Hematopoietic multipotent progenitor cell (in vitro differentiated cells): ENCODE measurements at regions not wholly inside any gene's neighbourhood (a gene's known extent, or its start where the extent isn't known, plus 50 kb on each side); places are given as distances from the start of the nearest gene placed in this dataset.
"Not testable (repeated sequence)": the region's sequence is repeated elsewhere in the genome, so short reads cannot be mapped to it uniquely, and the experiment has no call there.

Source experiments
- DNase-seq, 3 donors: peaks; one replicate each; pipeline ENCODE4 v3.0.0-alpha.2; 2011 to 2015; ENCODE audit warnings: low read depth in 2 of 3, low spot score in 2 of 3

DNA sequence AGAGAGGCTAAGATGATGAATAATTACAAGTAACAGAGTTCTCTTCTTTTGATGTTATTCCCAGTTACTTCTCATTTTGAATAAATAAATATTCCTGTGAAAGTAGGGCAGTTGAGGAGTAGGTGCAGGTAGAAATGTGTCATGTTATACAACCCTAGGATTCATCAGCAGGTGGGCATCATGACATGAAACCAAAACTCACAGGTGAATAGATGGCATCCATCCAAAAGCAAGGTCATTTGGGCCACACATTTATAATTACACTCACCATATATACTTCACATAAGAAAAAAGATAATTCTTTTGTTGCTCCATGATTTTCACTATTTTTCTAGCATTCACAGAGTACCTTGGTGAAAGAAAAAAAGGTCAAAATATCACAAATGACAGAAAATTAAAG is 273.6 kb downstream of the ZBBX start:
- DNase-seq, result no peak

DNA sequence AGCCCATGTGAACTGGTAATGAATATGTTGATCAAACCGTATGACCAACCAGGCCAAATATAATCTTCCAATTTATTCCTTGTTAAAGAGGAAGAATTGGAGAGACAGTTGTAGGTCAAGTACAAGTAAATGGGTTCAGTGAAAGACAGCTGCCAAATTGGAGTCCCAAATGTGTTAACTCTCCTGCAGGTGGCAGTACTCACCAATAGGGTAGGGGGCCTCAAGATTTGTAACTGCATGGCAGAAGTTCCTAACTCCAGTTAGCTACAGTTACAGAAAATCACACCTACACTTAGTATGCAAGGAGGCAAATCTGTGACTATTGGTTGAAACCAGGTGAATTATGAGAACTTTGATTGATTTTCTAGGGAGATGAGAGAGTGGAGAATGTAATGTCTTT is 278.0 kb downstream of the ZBBX start:
- DNase-seq, result no peak

DNA sequence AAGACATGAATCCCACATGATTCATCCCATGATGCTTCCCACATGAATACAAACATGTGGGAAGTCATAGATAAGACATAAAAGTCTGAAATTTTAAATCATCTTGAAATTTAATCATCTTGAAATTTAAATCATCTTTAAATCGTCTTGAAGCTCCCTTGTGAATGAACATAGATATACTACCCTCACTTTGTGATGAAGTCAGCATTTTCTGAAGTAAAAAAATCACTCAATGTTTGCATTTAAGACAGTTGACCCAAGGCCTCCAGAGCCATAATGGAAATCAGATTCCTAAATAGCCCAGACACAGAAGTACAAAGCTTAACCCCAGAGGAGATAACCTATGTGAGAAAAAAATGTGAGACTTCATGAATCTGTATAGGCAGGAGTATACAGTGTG is 279.4 kb downstream of the ZBBX start:
- no peak for DNase-seq

DNA sequence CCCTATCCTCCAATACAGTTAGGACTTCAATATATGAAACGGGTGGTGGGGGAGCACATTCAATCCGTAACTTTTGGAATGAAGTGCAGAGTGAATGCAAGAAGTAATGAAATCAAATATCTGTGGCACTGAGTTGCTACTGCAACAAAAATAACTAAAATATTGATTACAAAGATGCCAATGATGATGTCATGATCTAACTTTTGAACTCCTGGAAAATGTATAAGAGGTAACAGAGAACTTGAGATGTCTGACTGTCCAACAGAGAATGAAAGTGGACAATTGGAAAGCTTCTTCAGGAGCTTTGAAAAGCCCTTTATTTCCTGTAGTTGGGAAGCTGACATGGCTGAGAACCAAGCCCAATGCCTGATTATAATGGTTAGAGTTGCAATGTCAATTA is 279.9 kb downstream of the ZBBX start:
- no peak for DNase-seq

DNA sequence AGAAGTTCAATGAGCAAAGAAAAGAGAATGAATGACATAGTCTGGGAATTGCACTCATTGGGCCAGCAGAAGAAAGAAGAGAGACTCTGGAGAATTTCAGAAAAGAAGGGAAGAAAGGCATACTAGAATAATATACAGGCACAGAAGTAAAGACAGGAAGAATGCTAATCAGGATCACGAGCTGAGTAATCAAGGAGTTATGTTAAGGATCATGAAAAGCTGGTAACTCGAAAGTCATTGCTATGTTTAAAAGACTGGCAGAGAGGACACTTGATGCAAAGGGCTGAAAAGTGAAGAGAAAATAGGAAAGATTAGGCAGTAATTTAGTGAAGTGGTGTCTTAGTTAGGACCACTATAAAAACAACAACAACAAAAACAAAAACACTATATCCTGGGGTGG is 284.1 kb downstream of the ZBBX start:
- no peak for DNase-seq

DNA sequence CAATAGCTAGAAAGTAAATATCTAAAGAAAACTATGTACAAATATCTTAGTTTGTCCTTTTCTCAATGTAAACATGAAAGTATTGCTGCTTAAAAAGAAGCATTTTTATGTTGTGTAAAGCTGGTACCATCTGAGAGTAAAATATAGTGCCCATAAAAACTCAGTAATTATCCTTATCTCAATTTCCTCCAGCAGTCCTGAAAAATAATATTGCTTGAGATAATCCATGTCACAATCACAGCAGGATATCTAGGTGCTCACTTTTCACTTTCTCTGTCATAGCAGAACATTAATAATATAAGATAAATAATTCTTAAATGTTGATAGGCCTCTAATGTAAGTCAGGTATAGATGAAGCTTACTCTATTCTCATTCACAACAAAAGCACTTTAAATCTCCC is 285.5 kb downstream of the ZBBX start:
- DNase-seq, result no peak

DNA sequence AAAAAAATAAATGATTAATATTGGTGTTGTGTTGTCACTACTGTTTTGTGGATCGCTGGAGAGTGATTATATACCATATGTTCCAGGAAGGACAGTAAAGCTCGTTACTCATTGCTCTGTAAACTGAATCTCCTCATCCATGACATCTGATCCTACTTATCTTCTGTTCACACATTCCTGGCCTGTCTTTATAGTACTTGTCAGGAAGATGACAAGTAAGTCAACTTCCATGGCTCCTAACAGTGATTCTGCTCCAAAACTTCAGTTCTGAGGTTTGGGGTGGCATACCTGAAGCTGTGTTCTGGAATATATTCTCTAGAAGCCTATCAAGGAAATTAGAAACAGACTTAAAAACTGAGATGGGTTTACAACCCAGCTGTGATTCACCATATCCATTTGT is 288.9 kb downstream of the ZBBX start:
- DNase-seq, result no peak

DNA sequence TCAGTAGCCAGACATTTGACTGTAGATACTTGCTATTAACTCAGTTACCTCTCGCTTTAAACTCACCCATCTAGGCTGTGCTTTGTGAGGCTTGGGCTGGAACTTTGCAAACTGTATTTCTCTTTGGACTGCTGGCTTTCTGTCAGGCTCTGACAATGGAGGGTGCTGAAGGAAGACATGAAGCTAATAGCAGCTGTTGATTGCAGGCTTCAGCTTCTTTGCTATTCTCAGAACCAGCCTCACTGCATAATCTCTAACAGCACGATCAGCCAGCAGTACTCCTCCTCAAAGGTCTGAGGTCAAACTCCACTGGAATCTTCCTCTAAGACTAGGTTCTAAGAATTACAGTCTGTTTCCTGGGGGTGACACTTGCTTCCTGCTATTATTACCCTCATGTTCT is 295.6 kb downstream of the ZBBX start:
- DNase-seq, result no peak

DNA sequence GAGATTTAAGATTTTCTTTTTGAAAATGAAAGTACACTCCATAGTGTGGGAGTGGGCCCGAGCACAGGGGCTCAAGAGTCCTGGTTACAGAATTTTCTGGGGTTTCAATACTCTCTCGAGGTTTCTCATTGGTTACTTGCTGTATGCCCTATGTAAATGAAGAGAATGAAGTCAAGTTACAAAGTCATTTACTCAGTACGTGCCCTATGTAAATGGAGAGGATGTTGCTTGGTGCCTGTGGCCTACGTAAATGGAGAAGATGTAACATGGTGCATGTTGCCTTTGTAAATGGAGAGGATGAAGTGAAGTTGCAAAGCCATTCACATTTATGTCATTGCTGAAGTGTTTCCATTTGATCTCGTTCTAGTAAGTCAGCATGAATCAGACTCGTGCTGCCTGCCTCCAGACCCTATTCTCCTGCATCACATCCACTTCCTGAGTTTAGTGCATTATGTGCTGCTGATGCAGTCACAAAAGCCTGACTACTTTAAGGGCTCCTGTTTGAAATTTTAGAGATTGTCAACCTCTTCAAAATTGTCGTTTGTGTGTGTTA is 302.0 kb downstream of the ZBBX start:
- DNase-seq, result no peak

DNA sequence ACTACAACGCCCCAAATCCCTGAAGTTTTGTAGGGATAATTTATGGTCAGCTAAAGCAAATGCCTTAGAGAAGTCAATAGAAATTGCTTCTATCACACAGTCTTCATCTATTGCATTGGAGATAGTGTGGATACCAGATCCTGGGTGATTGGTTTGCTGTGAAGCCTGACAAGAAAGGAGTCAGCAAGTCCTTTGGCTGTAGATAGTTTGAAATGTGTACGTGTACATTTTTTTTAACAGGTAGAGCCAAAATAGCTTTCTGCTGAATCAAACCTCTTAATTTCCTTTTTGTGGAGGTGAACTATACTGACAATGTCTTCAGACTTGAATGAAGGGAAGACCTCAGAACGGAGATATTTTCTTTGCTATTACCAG is 312.3 kb downstream of the ZBBX start:
- no peak for DNase-seq

DNA sequence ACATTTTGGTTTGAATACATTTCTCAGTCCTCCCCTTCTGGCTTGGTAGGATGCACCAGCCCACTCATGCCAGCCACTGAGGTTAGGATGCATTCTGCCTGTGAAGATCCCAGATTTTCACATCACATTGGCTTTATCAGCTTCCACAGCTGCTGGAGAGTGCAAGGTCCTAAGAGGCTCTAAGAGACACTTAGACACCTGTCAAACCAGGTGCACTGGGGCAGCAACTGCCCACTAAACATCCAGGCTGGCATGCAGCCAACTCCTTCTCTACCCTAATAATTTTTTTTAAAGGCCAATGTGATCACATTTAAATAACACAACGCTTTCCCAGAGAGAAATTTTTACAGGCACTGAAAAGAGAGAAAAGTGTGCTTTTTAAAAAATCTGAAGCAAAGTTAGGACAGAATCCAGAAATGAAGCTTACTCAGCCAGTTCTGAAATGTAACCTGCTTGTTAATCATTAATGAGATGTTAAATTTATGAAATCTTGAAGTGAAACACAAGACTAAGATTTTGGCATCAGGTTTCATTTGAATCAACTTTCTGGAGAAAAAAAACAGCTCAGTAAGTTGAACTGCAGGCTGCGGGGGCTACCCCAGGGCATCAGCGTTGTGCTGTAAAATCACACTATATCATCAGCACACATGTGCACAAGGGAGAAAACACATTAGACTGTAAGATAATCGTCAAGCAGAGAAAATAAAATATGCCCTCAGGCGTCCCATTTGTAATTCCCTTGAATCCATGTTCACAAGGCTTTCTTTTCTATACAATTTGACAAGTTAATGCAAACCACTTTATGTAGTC is 312.9 kb downstream of the ZBBX start:
- DNase-seq, result no peak

DNA sequence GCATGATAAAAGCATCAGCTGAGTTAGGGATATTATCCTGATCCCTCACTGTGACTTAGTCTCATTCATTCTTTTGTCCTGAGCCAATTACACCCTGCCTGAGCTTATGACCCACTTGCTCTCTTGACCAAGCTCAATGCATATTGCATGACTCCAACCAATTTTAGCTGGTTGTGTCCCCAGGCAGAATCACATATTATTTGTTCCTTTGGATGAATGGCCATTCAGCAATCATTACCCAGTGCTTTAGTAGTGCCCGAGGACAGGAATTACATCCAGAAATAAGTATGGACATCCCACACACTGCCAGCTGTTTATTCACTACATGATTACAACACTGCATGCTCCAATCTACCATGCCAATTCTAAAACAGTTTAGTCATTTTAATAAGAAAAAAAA is 322.5 kb downstream of the ZBBX start:
- no peak for DNase-seq

DNA sequence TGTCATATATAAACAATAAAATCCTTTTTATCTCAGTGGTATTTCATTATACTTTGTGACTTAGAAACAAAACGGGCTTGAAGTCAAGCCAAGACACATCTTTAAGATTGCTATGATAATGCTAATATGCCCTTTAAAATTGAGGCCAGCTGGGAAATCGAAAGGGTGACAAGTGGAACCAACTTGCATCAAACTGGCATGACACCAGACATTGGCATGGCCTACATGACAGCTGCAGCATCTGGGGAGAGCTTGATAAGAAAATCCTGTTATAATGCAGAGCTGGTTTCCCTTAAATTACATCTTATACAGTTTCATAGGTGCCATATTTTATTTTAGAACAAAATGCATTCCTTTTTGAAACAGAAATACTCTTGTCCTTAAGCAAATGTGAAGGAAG is 325.2 kb downstream of the ZBBX start:
- DNase-seq, result no peak

DNA sequence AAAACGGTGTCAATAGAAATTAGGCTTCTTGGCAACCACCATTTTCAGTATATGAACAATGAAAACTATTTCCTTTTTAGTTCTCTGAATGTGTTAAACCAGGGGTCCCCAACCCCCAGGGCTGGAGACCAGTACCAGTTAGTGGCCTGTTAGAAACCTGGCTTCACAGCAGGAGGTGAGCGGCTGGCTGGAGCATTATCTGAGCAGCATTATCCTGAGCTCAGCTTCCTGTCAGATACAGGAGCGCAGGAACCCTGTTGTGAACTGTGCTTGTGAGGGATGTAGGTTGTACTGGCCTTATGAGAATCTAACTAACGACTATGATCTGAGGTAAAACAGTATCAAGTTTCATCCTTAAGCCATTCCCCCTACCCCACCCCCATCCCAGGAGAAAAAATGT is 328.7 kb downstream of the ZBBX start:
- no peak for DNase-seq

DNA sequence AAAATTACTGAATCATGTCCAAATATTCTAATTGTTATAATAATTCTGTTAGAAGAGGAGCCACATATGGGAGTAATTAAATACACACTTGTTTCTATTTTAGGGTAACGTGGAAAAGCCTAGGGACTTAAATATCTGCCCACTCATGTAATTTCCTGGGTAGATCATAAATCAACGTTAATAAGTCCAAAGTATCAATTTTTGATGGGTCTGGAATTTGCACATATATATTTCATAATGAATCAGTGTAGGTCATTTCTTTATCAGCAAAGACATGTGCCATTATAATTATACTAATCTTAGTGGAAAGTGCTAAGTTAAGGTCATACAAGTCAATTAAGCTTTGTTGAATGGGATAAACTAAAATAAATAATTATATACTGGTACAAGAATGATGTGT is 346.2 kb downstream of the ZBBX start:
- DNase-seq, result no peak

DNA sequence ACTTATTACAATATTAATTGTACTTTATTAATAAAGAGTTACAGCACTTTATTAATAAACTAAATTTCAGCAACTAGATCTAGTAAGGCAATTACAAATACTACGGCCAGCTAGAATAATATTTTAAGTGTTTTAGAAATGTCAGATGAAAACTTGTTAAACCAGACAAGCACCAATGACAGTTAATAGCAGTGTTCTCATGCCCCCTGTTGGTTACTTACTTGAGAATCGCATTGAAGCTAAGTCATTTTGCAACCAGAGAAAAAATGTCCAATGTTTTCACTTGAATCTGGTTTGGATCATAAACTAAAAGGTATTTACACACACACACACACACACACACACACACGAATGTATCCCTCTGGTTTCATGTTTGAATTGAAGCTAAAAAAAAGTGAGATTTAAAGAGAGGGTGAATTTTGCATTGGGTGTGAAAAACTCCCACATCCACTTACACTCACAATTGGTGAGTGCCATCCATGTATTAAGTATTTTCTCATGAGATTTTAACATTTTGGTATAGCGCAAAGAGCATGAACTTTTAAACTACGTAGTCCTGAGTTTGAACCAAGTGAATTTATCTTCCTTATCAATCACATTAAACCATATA is 347.7 kb downstream of the ZBBX start:
- peak in 2 of 3 donors; percentile 8 to 61 for DNase-seq

DNA sequence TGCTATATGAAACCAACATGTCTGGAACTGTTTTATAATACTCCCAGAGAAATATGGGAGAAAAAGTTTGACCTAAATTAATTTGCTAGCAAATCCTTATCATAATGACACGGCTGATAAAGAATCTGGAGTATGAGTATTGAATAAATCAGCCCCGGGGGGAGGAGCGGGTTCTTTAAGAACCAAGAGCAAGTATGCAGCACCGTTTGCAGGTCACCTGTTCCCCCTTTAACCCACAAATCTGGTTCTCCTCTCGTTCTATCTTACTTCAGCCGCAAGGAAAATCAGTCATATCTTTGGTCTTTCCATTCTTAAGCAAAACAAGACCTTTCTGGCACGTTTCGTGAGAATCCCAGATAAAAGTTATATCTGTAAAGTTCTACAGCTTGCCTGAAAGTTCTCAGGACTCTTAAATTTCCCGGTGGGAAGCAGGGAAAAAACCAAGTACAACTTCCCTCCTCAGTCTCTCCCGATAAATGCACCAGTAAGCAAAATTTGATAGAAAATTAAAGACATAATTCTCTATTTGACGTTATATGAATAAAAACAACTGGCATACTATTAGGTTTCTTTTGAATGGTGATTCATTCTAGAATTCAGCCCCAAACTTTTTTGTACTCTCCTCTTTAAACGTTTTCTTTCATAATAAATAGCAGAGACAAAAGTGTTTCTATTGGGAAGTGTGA is 348.6 kb downstream of the ZBBX start:
- no peak for DNase-seq

DNA sequence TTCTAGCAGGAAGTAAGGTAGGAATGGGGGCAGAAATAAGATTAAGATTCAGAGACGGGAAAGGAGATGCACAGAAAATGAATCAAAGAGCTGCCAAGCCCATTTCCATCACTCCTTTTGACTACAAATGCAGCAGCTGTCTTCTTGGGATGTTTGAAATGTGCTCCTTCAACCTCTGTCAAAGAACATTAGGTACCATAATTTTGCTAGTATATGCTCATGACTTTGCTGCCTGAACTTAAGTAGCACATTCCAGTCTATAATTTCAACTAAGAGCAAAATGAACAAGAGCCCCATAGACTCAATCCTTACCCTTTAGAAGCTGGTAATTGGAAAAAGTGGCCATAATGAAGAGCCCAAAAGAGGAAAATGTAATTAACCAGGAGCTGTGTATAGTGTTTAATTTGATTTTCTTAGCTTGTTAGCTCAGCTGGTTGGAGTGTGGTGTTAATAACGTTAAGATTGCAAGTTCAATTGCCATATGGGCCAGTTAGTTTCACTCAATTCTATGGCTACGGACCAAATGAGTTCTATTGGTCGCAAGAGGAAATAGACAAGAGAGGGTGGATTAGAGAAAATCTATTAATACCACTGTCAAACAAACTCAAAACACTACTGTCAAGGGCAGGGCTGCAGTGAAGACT is 349.9 kb downstream of the ZBBX start:
- DNase-seq, result no peak

DNA sequence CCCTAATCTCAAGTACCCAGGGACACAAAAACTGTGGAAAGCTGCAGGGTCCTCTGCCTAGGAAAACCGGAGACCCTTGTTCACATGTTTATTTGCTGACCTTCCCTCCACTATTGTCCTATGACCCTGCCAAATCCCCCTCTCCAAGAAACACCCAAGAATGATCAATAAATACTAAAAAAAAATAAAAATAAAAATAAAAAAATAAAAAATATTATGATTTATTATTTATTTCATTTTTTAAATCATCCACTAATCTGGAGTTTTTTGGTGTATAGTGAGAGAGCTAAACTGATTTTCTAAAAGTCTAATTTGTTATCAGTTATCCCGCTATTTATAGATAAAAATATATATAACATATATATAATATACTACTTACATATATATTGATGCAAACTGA is 360.6 kb downstream of the ZBBX start:
- not testable (repeated sequence) for DNase-seq

DNA sequence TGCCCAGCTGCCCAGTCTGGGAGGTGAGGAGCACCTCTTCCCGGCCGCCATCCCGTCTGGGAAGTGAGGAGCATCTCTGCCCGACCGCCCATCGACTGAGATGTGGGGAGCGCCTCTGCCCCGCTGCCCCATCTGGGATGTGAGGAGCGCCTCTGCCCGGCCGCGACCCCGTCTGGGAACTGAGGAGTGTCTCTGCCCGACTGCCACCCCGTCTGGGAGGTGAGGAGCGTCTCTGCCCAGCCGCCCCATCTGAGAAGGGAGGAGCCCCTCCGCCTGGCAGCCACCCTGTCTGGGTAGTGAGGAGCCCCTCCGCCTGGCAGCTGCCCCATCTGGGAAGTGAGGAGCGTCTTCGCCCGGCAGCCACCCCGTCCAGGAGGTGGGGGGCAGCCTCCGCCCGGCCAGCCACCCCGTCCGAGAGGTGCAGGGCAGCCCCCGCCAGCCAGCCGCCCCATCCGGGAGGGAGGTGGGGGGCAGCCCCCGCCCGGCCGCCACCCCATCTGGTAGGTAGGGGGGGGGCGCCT is 361.4 kb downstream of the ZBBX start:
- DNase-seq, result not testable (repeated sequence)

DNA sequence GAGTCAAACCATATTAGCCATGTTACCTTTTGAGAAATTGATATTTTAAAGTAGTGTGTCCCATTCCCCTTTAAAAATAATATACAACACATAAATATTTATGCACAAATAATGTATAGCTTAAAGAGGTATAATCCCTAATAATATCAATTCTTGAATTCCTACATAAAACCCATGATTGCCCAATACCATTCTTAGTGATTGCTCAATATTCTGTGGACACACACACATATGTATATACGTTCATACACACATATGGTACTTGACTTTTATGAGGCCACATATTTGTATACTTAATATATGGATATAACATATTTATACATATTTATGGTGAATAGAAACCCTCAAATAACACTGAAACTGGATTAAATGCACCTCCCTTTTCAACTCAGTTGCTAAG is 367.4 kb downstream of the ZBBX start:
- no peak for DNase-seq
